Urothelium cell line (cell line): ENCODE measurements at regions not wholly inside any gene's neighbourhood (a gene's known extent, or its start where the extent isn't known, plus 50 kb on each side); places are given as distances from the start of the nearest gene placed in this dataset.
A peak's percentile ranks its signal among the peaks of the same experiment; 100 is the strongest.
"Not testable (repeated sequence)": the region's sequence is repeated elsewhere in the genome, so short reads cannot be mapped to it uniquely, and the experiment has no call there.

Experiments used
- DNase-seq: peaks from one replicate; pipeline ENCODE4 v3.0.0; 2011; ENCODE audit warnings: low spot score, mixed read lengths
- FAIRE-seq: peaks from 2 replicates; lab custom pipeline; 2011; peaks lifted over from hg19 to GRCh38; lab: Jason Lieb, UNC

DNA sequence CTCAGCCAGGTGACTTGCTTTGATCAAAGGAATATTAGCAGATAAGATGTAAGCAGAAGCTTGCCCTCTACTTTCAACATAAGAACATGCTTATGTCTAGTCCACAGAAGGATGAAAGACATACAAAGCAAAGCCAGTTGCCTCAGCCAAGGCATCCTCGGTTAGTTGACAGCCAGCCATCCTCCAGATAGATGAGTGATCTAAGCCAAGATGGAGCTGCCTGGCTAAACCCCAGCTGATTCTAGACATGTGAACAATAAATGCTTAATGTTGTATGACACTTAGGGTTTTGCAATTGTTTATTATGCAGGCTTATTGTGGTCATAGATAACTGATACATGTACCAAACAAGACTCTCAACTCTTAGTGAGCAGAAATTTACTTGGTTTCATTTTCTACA is 157.6 kb upstream of the TMTC2 start:
- DNase-seq (no peak), FAIRE-seq (no peak)

DNA sequence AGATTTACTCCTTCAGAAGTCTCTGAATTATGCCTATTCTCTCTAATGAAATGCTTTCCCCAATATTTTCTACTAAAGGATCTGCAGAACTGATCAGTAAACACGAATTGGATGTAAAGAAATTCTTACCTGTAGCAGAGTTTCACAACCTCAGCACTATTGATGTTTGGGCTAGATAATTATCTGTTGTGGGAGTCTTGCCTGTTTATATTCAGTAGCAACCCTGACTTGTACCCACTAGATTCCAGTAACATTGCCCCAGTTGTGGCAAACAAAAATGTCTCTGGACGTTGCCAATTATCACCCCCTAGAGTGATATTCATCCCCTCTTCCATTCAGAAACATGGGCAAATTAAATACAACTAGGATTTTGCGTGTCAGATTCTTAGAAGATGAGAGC is 156.8 kb upstream of the TMTC2 start:
- FAIRE-seq (no peak), DNase-seq (no peak)

DNA sequence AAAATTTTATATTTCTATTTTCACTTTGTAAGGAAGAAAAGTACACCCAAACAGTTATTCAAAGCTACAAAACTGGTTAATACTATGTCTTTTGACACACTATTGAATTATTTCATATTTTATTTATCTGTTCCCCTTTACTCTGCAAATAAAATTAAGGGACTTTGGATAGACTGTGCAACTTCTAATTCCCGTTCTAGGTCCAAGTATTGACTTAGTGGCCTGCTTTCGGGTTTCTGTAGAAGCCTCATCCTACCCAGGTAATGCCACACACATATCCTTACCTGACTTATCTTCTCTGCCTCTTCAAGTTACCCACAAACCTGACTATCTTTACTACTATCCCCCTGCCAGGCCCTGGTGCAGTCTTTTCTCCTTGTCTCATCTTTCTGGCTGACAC is 156.3 kb upstream of the TMTC2 start:
- no peak for FAIRE-seq
- DNase-seq = no peak

DNA sequence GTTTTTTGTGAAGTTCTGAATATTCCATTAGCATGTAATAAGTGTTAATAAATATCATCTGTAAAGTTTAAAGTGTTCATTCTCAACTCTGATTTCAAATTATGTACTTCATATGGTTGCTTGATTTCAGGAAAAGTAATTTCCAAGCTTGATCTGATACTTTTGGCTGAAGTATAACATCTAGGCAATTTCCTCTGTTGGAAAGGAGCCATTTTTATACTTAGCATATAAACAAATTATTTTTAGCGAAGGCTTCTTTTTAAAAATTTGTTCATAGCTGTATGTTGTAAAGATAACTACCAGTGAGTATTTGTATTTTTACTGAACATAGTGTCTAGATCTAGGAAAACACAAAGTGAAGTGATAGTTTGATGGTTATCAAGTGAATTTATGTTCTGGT is 153.4 kb upstream of the TMTC2 start:
- FAIRE-seq (no peak), DNase-seq (no peak)

DNA sequence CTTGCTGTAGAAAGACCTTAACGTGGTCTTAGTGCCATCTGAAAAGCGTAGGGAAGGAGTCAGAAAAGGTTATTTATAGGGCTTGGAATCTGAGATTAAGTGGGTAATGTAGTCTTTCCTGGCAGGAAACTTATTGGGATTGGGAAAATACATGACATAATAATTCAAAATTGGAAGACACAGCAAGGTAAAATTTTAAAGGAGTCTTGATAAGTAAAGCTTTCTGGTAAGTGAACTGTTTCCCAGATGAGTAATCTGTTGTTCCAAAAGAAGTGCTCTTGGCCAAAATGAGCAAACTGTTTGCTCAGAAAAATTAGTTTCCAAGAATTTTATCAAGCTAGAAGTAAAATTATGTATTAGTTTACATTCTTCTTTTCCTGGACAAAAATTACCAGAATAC is 149.3 kb upstream of the TMTC2 start:
- DNase-seq (no peak), FAIRE-seq (no peak)

DNA sequence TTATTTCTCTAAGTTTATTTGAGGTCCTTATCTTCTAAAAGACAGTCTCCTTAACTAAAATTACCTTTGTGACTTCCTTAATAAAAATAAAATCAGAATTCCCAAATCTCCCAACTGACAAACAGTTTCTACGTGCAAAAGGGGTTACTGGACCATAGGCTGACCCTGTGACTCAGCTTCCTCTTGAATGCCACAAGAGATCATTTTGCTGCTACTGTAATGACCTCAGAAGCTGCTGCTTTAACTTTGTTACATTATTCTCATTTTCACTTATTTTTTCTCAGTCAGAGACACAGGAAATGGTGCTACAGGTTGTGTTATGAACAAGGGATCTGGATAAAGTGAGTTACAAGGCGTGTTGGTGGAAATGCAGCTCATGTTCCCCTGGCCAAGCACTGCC is 132.2 kb upstream of the TMTC2 start:
- DNase-seq (no peak), FAIRE-seq (no peak)

DNA sequence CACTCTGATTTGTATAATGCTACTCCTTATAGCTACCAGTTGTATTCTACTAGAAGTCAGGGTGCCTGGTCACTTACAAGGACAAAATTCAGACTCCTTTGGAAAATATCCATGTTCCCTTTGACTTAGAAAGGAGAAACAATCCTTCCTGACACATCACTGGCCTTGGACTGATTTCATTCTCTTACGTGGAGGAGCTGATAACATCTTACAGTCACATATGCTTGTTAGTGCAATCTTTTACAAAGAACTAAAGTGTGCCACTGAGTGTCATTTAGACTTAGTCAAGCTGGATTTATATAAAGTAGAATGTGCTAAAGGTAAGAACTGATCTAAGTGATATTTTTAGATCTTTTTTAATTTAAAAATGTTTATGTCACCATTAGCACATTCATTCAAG is 131.0 kb upstream of the TMTC2 start:
- DNase-seq (no peak), FAIRE-seq (no peak)

DNA sequence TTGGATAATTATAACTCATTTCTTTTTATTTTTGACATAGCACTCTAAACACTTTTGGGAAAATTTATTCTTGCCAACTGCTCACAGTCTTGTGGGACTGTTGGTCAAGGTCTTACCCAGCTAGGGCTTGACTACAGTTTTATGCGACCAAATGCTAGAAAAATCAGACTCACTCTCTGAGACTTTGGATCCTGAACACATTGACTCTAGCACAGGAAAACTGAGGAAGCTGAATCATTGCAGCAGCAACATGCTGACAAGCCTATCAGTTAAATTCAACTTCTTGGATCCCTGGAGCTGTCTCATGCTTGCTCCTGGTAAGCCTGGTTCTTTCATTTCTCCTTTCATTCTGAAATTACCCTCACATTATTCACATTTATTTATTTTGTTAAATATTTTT is 120.7 kb upstream of the TMTC2 start:
- no peak for FAIRE-seq

DNA sequence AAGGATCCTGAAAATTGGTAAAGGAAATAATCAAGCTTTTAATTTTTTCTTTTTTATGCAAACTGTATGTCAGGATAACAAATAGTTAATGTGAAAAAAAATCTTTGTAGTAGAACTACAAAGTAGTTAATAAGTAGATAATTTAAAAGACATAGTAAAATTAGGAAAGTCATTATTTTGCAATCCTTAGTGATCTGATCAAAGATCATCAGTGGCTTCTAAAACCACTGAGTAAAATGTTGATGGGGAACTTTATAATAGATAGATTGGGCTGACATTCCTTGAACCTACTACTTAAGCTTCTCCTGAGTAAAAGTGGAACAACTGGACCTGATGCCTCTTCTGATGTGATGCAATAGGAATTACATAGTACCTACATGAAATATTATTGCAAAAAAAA is 119.0 kb upstream of the TMTC2 start:
- no peak for FAIRE-seq
- no peak for DNase-seq

More for the DNA sequence above, 120.7 kb upstream of the TMTC2 start:
- no peak for DNase-seq

DNA sequence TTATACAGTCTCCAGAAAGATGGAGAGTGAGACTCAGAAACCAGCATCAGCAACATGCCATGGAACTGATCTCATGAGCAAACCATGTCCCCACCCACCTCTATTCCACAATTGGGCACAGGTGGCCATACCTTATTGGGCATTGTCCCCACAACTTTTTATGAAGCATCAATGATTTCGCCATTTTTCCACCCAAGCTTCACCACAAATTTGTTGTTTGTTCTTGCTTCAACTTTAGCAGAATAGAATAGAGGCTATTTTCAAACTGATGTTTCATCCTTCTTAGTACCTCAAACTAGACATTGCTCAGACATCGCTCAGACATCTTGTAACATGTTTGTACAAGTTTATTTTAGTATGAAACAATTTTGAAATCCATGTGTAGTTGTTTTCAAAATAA is 112.5 kb upstream of the TMTC2 start:
- DNase-seq (no peak), FAIRE-seq (no peak)

DNA sequence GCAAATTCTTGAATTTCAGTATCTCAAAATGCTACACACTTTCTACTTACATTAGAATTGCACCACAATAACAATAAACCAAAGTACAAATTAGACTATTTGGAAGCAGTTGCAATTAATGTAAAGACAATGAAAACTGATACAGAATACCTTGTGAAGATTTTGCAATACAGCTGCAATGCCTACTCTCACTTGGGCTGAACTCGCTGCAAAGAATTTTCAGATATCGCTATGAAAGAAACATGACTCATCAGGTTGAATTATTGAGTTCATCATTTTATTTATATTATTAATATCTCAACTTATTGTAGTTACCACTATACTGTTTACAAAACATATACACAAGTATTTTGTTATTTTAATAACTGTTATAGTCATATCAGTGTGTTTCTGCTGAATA is 108.0 kb upstream of the TMTC2 start:
- FAIRE-seq = no peak
- DNase-seq = no peak

DNA sequence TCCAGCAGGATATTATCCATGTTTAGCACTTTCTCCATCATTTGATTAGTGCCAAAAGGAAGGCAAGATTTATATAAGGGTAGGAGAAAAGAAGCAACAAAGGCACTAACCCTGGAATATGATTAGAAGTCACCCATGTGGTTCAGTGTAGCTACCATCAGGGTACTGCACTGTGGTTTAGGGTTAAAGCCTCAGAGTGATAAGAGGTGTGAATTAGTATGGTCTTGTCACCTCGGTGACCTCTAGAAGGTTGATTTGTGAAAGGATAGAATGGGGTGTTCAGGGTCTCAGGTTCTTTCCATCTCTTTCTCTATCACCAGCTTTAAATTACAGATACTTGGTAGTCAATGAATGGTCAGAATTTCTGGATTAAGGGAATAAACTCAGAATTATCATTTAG is 103.0 kb upstream of the TMTC2 start:
- DNase-seq = no peak
- no peak for FAIRE-seq

DNA sequence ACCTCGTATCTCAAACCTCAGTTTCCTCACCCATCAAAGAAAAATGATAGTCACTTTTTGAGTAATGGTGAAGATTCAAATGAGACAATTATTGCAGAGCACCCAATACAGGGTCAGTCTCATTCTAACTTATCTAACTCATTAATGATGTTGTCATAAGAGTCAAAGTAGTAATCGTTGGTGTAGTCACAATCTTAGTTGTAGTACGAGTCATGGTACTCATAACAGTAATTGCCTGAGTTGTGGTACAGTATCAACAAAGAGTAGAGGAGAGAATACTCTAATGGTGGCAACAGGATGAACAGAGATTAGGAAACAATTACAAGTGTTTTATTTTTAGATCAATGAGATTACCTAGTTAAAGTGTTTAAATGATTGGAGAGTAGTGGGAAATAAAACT is 93.6 kb upstream of the TMTC2 start:
- FAIRE-seq (no peak), DNase-seq (no peak)

DNA sequence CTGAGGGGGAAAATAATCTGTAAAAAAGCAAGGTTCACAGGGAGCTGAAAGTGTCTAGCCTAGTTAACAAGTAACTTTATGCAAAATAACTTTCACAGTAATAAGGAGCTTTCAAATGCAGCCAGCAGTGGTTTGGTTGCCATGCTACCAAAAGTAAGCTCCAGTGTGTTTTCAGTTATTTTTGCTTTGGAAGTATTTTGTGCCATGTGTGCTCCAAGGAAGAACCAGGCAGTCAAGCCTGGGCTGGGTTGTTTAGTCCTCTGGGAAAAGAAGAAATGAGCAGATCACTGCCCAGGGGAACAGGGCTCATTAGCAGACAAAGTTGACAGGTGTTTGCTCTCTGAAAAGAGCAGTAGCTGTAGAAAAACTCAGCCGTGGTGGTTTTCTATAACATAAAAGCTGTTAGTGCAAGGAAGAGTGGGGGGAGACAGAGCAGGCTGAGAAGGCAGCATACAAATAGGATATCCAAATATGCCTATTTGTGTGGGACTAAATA is 92.8 kb upstream of the TMTC2 start:
- no peak for FAIRE-seq

DNA sequence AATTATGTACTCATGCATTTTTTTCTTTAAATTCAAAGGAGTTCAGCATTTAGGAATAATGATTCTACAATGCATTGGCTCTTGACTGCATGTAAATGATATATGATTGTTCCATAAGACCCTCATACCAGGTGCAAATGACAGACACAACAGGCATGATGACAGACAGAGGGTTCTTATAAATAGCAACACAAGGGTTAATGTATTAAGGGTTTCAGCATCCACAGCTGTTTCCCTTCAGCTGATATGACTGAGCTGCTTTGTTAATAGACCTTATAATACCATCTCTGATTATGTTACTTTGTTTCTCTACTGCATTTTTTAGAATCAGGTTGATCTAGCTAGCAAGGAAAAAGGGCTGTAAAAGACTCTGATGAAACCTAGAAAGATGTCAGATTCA is 90.8 kb upstream of the TMTC2 start:
- DNase-seq = no peak
- FAIRE-seq = no peak

More for the DNA sequence above, 92.8 kb upstream of the TMTC2 start:
- no peak for DNase-seq

DNA sequence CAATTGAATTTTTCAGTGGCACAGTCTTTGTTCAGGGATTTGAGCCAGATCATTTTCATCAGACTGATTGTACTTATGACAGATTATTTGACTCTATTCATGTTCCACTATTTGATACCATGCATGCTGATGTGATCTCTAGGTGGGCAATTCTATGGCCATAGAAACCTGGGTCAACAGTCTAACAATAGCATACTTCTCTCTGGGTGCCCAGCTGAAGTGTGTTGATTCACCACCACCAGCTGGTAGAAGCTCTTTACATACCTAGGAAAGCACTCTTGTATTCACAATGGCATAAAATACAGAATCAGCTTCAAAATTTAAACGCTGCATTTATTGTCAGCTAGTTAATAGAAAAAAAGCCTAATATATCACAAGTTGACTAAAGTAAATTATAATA is 90.2 kb upstream of the TMTC2 start:
- DNase-seq (no peak), FAIRE-seq (no peak)

DNA sequence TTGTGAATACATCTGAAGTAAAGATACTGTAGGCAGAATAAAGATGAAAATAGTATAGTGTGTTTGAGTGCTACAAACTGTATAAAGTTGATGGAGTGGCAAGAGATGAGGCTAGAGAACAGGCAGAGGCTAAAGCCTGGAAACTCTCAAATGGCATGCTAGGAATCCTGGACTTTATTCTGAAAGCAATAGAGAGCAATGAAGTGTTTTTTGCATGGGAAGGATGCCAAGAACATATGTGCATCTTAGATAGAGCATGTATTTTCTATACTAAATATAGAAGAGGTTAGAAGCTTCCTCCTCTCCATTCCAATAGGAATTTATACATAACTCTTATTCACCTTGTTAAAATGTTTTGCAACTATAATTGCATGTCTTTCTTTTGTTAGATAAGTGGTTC is 86.3 kb upstream of the TMTC2 start:
- no peak for FAIRE-seq
- no peak for DNase-seq

DNA sequence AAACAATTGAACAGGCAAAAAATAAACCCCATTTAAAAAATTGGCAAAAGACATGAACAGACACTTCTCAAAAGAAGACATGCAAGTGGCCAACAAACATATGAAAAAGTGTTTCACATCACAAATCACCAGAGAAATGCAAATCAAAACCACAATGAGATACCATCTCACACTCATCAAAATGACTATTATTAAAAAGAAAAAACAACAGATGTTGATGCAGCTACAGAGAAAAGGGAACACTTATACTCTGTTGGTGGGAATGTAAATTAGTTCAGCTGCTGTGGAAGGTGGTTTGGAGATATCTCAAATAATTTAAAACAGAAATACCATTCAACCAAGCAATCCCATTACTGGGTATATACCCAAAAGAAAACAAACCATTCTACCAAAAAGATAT is 83.1 kb upstream of the TMTC2 start:
- not testable (repeated sequence) for FAIRE-seq, DNase-seq

DNA sequence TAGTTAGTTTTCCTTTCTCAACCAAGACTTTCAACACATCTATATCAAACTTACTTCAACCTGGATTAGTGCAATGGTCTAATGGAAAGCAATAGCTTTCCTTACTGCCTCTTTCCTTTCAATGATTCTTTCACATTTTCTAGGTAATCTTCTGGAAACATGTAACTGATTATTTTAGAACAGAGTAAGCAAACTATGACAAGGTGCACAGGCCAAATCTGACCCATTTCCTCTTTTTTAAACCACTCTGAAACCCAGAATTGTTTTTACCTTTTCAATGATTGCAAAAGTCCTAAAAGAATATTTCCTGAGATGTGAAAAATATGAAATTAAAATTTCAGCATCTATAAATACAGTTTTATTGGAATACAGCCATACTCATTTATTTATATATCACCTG is 81.6 kb upstream of the TMTC2 start:
- no peak for FAIRE-seq
- no peak for DNase-seq

DNA sequence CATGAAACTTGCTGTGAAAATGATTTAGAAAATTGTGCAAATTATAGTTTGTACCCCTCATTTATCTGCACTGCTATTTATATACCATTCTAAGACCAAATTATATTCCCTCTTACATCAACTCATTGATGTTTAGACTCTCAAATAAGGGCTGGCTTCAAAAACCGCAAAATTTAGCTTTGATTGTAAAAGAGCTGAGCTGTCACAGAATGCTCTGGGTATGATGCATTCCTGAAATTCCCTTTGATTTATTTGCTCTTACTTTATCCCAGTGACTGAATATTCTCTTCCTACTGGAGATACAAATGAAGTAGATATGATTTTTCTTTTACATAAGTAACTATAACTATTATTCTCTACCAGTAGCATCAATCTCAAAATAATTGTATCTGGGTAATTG is 78.0 kb upstream of the TMTC2 start:
- peak; percentile 14 for DNase-seq
- no peak for FAIRE-seq

DNA sequence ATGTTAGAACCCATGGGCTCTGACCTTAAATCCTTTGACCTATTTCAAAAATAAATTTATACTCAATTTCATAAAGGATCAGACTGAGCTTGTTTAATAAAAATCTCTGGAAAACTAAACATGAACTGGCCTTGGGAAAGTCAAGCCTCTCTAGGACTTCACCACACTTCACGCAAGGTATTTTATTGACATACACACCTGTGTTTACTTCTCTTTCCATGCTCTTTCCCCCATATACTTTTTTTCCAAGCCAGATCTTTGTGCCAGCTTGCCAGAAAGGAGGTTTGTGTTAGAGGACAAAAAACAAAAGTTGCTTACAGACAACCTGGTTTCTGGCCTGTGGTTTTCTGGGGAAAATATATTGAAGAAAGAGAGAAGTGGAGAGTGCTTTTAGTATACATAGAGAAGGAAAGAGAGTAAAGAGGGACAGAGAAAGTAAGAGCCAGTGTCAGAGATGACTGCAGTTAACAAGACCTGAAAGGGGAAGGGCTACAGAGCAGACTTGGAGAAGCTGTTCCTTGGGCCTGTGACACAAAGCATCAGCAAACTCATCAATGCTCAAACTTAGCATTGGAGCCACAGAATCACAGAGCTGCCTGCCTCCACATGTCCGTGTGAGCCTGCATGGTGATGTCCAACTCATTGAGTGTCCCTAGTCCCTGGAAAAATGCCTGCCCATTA is 77.3 kb upstream of the TMTC2 start:
- DNase-seq (no peak), FAIRE-seq (no peak)

DNA sequence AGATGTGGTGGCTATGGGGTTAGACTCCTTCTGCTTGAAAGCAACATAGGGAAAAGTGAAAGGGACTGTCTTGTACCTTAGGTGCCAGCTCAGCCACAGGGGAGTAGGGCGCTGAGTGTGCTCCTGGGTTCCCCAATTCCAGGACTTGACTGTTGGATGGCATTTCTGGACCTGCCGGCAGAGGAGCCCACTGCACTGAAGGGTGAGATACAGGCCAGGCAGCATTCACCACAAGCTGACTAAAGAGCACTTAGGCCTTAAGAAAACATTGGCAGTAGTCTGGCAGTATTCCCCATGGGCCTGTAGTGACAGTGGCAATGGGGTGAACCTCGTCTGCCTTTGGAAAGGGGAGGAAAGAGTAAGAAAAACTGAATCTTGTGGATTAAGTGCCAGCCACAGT is 67.1 kb upstream of the TMTC2 start:
- DNase-seq = no peak
- no peak for FAIRE-seq

DNA sequence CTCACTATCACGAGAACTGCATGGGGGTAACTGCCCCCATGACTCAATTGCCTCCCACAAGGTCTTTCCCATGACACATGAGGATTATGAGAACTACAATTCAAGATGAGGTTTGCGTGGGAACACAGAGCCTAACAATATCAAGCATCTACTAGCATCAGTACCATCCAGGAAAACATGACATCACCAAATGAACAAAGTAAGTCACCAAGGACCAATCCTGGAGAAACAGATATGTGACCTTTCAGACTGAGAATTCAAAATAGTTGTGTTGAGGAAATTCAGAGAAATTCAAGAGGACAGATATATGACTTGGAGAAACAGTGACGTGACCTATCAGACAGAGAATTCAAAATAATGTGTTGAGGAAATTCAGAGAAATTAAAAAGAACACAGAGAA is 65.8 kb upstream of the TMTC2 start:
- no peak for DNase-seq
- no peak for FAIRE-seq
